Loucy (cell line): ENCODE measurements at regions not wholly inside any gene's neighbourhood (a gene's known extent, or its start where the extent isn't known, plus 50 kb on each side); places are given as distances from the start of the nearest gene placed in this dataset.

Experiments
- H2AFZ ChIP-seq: fragments of 200-600 bp; sonication (generic); 2 replicates; pipeline ENCODE4 v1.6.0; 2016; ENCODE audit warnings: antibody characterized with exemption, mild to moderate bottlenecking, low read length, moderate library complexity
- H3F3A ChIP-seq: fragments of 200-600 bp; 2 replicates; pipeline ENCODE4 v1.6.0; 2016; ENCODE audit warnings: antibody characterized with exemption, low read depth, mild to moderate bottlenecking
- H3K27me3 ChIP-seq: fragments of 200-600 bp; sonication (generic); 2 replicates; pipeline ENCODE4 v1.6.1; 2014; ENCODE audit warnings: low read length, mild to moderate bottlenecking; ENCODE audit not compliant: insufficient read depth, poor library complexity, severe bottlenecking
- H3K36me3 ChIP-seq: fragments of 200-600 bp; sonication (generic); 2 replicates; pipeline ENCODE4 v1.6.1; 2016; ENCODE audit warnings: low read length; ENCODE audit not compliant: insufficient read depth
- H3K4me1 ChIP-seq: fragments of 200-600 bp; sonication (generic); 2 replicates; pipeline ENCODE4 v1.5.1; 2014; ENCODE audit warnings: low read length, mild to moderate bottlenecking; ENCODE audit not compliant: insufficient read depth, poor library complexity, severe bottlenecking
- H3K4me2 ChIP-seq: fragments of 200-600 bp; sonication (generic); 2 replicates; pipeline ENCODE4 v1.6.0; 2014; ENCODE audit warnings: antibody characterized with exemption, low read length, low read depth, mild to moderate bottlenecking; ENCODE audit not compliant: poor library complexity, severe bottlenecking
- H3K4me3 ChIP-seq: fragments of 200-600 bp; sonication (generic); 2 replicates; pipeline ENCODE4 v1.5.1; 2014; ENCODE audit warnings: low read length, mild to moderate bottlenecking, mixed read lengths; ENCODE audit not compliant: poor library complexity, severe bottlenecking
- H3K79me2 ChIP-seq: fragments of 200-600 bp; sonication (generic); 2 replicates; pipeline ENCODE4 v1.6.1; 2014; ENCODE audit warnings: low read length; ENCODE audit not compliant: insufficient read depth
- H3K9ac ChIP-seq: fragments of 200-600 bp; sonication (generic); 2 replicates; pipeline ENCODE4 v1.6.0; 2014; ENCODE audit warnings: mild to moderate bottlenecking, low read depth, low read length, moderate library complexity; ENCODE audit not compliant: poor library complexity, severe bottlenecking
- H3K9me2 ChIP-seq: fragments of 200-600 bp; sonication (generic); replicated peaks from 2 replicates; pipeline ENCODE4 v1.6.1; 2016; ENCODE audit warnings: low read depth, low read length, mixed read lengths
- H3K9me3 ChIP-seq: fragments of 200-600 bp; sonication (generic); 2 replicates; pipeline ENCODE4 v1.6.1; 2014; ENCODE audit warnings: mild to moderate bottlenecking, antibody characterized with exemption, low read length, low read depth; ENCODE audit not compliant: insufficient read depth
- H4K20me1 ChIP-seq: fragments of 200-600 bp; sonication (generic); 2 replicates; pipeline ENCODE4 v1.6.0; 2014; ENCODE audit warnings: antibody characterized with exemption, low read length, mild to moderate bottlenecking; ENCODE audit not compliant: insufficient read depth, poor library complexity, severe bottlenecking
- CTCF ChIP-seq: fragments of 200-600 bp; sonication (generic); conservative IDR thresholded peaks from 2 replicates; pipeline ENCODE4 v1.5.1; 2014; ENCODE audit warnings: mild to moderate bottlenecking, antibody characterized with exemption, low read length
- EZH2phosphoT487 ChIP-seq: fragments of 200-600 bp; IDR thresholded peaks from 2 replicates; pipeline ENCODE4 v1.6.1; 2018; ENCODE audit warnings: antibody characterized with exemption, mild to moderate bottlenecking, moderate library complexity, borderline replicate concordance

GRCh38 chr2:153105829-153106578, 372.6 kb downstream of the RPRM start:
- Histone ChIP-seq H3K79me2 (no peaks in the 10 kb centered on the region), H3K9ac (peak overlapping the region; percentile 31), H3K27me3 (no peaks in the 10 kb centered on the region), H3F3A (no peaks in the 10 kb centered on the region), H3K4me3 (peak overlapping the region; percentile 67), H4K20me1 (no peaks in the 10 kb centered on the region), H3K9me2 (no peaks in the 10 kb centered on the region), H3K36me3 (no peaks in the 10 kb centered on the region), H2AFZ (peak overlapping the region; percentile 91), H3K4me1 (peaks cover 5% of the 10 kb centered on the region), H3K9me3 (no peaks in the 10 kb centered on the region), H3K4me2 (peak overlapping the region; percentile 55)
- TF ChIP-seq CTCF: no peak
- no peak for TF ChIP-seq EZH2phosphoT487

- Histone ChIP-seq H2AFZ (no peak overlapping the region), H3K36me3 (no peaks in the 10 kb centered on the region), H3K4me1 (no peaks in the 10 kb centered on the region), H3F3A (no peaks in the 10 kb centered on the region), H3K9ac (no peak overlapping the region), H3K4me3 (no peak overlapping the region), H4K20me1 (no peaks in the 10 kb centered on the region), H3K9me2 (no peaks in the 10 kb centered on the region), H3K4me2 (no peak overlapping the region), H3K79me2 (no peaks in the 10 kb centered on the region), H3K27me3 (no peaks in the 10 kb centered on the region), H3K9me3 (no peaks in the 10 kb centered on the region)
- TF ChIP-seq EZH2phosphoT487 (no peak), CTCF (no peak)
These were observed 377.4 kb downstream of the RPRM start for GRCh38 chr2:153101187-153101586.

- H3K27me3 ChIP-seq: no peaks in the 10 kb centered on the region
- H3K9me3 ChIP-seq: no peaks in the 10 kb centered on the region
- H3K4me1 ChIP-seq: no peaks in the 10 kb centered on the region
- no peaks in the 10 kb centered on the region for H3K79me2 ChIP-seq
- H3K36me3 ChIP-seq: no peaks in the 10 kb centered on the region
- H4K20me1 ChIP-seq: no peaks in the 10 kb centered on the region
- no peak overlapping the region for H3K4me3 ChIP-seq
- no peak overlapping the region for H2AFZ ChIP-seq
- TF ChIP-seq CTCF (no peak), EZH2phosphoT487 (no peak)
- H3K4me2 ChIP-seq: no peak overlapping the region
- no peak overlapping the region for H3K9ac ChIP-seq
- H3K9me2 ChIP-seq: no peaks in the 10 kb centered on the region
- H3F3A ChIP-seq: no peaks in the 10 kb centered on the region
These were observed 378.4 kb downstream of the RPRM start for GRCh38 chr2:153100151-153100550.
